GM12865 (cell line): ENCODE measurements at regions not wholly inside any gene's neighbourhood (a gene's known extent, or its start where the extent isn't known, plus 50 kb on each side); places are given as distances from the start of the nearest gene placed in this dataset.

ENCODE experiments used
- DNase-seq: peaks from one replicate; pipeline ENCODE4 v3.0.0; 2010; ENCODE audit warnings: low read depth
- H3K4me3 ChIP-seq: 2 replicates; pipeline ENCODE4 v1.5.1; 2011; ENCODE audit warnings: mild to moderate bottlenecking, low read depth, low read length, control low read depth
- TF ChIP-seq, protein P1 (sequence below): IDR thresholded peaks from 2 replicates; pipeline ENCODE4 v1.5.1; 2011; ENCODE audit warnings: low read length, control low read depth, low read depth, inconsistent platforms; ENCODE audit not compliant: insufficient read depth; ENCODE audit errors: missing control alignments

DNA sequence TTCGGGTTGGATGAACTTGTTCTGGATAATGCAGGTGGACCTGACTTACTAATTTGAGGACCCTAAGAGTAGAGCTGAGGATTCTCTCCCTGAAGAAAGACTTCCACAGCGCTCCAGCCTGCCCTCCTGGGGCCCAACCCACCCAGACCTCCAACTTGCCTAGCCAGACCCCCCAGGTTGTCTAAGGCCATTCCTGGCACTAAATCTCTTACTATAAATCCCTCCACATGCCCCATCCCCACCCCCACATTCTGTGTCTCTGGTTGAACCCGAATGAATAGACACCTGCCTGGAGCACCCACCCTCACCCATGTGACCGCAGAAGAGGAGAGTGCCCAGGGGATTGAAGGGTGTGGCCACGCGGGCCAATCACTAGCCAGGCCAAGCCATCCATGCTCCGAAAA lies 1480.0 kb downstream of the TBC1D22A start:
- H3K4me3 ChIP-seq = no peak overlapping the region
- TF ChIP-seq, protein P1, sequence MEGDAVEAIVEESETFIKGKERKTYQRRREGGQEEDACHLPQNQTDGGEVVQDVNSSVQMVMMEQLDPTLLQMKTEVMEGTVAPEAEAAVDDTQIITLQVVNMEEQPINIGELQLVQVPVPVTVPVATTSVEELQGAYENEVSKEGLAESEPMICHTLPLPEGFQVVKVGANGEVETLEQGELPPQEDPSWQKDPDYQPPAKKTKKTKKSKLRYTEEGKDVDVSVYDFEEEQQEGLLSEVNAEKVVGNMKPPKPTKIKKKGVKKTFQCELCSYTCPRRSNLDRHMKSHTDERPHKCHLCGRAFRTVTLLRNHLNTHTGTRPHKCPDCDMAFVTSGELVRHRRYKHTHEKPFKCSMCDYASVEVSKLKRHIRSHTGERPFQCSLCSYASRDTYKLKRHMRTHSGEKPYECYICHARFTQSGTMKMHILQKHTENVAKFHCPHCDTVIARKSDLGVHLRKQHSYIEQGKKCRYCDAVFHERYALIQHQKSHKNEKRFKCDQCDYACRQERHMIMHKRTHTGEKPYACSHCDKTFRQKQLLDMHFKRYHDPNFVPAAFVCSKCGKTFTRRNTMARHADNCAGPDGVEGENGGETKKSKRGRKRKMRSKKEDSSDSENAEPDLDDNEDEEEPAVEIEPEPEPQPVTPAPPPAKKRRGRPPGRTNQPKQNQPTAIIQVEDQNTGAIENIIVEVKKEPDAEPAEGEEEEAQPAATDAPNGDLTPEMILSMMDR = no peak
- no peak for DNase-seq

DNA sequence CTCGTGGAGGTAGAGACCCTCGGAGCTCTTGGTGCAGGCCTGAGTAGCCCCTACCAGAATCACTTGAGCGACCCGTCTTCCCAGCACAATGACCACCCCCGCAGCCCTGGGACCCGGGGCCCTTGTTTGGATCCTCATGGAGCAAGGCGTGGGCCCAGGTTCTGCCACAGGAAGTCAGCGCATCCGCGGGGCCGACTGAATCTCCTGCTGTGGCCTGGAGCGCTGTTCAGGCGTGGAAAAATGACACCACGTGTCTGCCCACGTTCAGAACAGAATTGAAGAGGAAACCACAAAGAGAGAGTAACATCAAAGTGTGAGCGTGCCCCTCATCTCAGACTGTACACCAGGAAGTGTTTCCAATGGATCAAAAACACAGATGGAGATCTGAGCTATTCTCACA lies 1479.2 kb downstream of the TBC1D22A start:
- DNase-seq = no peak
- H3K4me3 ChIP-seq = no peak overlapping the region

DNA sequence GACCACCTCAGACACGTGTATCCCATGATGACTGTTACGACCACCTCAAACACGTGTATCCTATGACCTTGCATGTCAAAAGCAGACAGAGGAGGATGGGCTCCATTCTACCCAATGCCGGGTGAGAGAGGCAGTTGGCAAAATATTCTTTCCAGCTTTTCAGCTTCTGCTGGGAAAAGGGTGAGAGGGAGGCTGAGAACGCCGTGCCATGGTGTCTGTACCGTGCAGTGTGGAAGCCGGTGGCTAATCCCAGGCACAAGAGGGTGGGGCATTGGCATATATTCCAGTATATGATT lies 1478.4 kb downstream of the TBC1D22A start:
- TF ChIP-seq, protein P1 = no peak
- no peak overlapping the region for H3K4me3 ChIP-seq

More for the DNA sequence above, 1479.2 kb downstream of the TBC1D22A start:
- TF ChIP-seq, protein P1 = no peak

DNA sequence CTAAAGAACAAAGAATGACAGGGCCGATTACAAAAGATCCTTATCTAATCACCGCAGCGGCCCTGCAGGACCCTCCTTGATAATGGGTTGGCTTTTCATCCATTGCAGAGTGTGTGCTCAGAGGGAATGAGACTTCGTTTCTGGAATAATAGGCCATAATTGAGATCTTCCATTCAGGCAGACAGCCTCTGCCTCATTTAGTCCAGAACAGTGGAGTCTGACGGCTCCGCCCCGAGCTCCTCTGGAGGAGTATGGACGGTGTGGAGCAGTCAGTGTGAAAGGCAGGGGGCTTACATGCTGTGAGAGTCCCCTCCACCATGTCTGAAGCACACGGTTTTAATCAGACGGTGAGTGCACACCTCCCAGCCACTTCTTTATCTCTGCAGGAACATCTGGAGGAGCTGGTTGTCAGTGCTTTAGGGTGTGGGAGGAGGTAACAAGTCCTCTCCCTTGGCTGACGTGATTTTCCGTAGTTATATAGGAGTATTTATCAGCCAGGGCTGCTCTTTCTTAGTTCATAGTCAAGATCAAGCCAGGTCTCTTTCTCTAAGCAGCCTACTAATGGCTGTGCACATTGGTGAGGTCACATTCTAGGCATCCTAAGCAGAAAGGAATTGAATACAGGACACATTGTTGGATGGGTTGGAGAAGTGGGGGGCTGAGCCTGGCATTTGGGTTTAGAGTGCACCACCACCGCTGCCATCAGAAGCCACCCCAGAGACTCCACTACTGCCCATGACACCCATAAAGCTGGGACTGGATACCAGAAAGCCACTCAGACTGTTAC lies 1477.9 kb downstream of the TBC1D22A start:
- no peak overlapping the region for H3K4me3 ChIP-seq
- TF ChIP-seq, protein P1 = no peak
- DNase-seq = no peak

More for the DNA sequence above, 1478.4 kb downstream of the TBC1D22A start:
- no peak for DNase-seq

DNA sequence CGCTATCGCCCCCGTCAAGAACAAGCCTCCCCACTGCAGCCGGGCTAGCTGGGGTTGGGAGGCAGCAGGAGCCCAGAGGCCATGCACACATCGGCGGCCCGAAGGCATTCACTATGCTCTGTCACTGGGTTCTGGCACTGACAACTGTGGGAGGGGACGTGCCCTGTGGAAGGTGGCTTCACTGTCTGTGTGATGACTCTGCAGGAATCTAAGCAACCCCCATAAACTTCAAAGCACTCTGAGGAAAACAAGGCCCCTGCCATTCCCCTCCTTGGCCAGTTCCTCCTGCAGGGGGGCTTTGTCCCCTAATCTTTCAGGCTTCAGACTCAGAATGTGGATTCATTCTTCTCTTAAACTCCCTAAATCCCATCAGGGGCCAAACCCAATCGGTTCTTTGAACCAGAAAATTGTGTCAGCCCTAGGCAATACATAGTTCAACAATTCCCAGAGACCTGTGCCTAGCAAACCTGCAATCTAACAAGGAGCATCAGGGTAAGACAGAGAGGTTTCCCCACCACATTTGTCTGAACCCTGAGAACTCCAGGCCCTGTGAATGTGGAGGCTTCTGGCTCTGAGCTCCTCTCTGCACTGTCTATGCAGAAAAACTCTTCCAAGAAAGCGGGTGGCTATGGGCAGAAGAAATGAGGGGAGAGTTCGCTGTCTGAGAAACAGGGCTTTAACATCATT lies 1477.2 kb downstream of the TBC1D22A start:
- TF ChIP-seq, protein P1 = no peak
- no peak for DNase-seq
- H3K4me3 ChIP-seq = no peak overlapping the region

DNA sequence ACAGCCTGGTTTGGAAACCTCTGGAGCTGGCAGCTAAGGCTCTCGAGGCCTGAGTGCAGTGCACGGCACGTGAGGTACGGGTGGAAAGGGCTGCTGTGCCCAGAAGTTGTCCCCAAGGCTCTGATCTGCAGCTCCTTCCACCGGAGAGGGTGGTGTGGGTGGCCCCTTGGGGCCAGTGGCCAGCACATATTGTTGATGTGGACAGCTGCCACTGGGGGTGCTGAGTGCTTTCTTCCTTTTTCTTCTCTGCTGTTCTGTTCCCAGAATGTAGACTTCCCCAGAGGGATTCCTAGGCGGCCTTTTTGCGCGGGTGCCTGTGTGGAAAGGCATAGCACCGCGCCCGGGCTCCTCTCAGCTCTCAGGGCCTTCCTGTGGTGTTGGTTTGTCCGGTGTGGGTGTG lies 1476.5 kb downstream of the TBC1D22A start:
- TF ChIP-seq, protein P1 = no peak
- H3K4me3 ChIP-seq = no peak overlapping the region
- no peak for DNase-seq
